ENCODE measurements at regions not wholly inside any gene's neighbourhood (a gene's known extent, or its start where the extent isn't known, plus 50 kb on each side); places are given as distances from the start of the nearest gene placed in this dataset.

GRCh38 chr2:216294305-216294704 is 78.0 kb downstream of the MARCHF4 start:
- H3K9ac ChIP-seq (ENCODE audit: low read length): no peak overlapping the region
- peaks cover 25% of the 10 kb centered on the region for H3K4me1 Mint-ChIP-seq (ENCODE audit: low read depth, unreplicated experiment)
- H3K27ac ChIP-seq (ENCODE audit: low read depth, low read length): no peak overlapping the region
- no peaks in the 10 kb centered on the region for H4K20me1 ChIP-seq (ENCODE audit: insufficient read depth, low read length)
- no peak overlapping the region for H3K4me2 ChIP-seq (ENCODE audit: low read length)
- H3K4me3 ChIP-seq (ENCODE audit: insufficient read depth, low read depth, low read length): no peak overlapping the region
- H3K4me3 Mint-ChIP-seq (ENCODE audit: unreplicated experiment): no peak overlapping the region
- H3K79me2 ChIP-seq (ENCODE audit: insufficient read depth, low read length): no peaks in the 10 kb centered on the region
- FAIRE-seq (no peak), DNase-seq (ENCODE audit: low read depth) (no peak)
- no peaks in the 10 kb centered on the region for H3K27me3 Mint-ChIP-seq (ENCODE audit: low read depth, unreplicated experiment)
- no peaks in the 10 kb centered on the region for H3K36me3 Mint-ChIP-seq (ENCODE audit: low read depth, unreplicated experiment)
- H3K9me3 ChIP-seq (ENCODE audit: insufficient read depth, low read depth, low read length): no peaks in the 10 kb centered on the region
- H3K36me3 ChIP-seq (ENCODE audit: insufficient read depth, low read length): no peaks in the 10 kb centered on the region
- no peak overlapping the region for H3K27ac Mint-ChIP-seq (ENCODE audit: unreplicated experiment)
- H3K4me1 ChIP-seq (ENCODE audit: insufficient read depth, low read length): peaks cover 10% of the 10 kb centered on the region
- no peaks in the 10 kb centered on the region for H3K9me3 Mint-ChIP-seq (ENCODE audit: unreplicated experiment)
- TF ChIP-seq EZH2 (IDR thresholded peaks at IDR 0.05; ENCODE audit: insufficient read depth, low read length): no peak
- TF ChIP-seq, protein P1, sequence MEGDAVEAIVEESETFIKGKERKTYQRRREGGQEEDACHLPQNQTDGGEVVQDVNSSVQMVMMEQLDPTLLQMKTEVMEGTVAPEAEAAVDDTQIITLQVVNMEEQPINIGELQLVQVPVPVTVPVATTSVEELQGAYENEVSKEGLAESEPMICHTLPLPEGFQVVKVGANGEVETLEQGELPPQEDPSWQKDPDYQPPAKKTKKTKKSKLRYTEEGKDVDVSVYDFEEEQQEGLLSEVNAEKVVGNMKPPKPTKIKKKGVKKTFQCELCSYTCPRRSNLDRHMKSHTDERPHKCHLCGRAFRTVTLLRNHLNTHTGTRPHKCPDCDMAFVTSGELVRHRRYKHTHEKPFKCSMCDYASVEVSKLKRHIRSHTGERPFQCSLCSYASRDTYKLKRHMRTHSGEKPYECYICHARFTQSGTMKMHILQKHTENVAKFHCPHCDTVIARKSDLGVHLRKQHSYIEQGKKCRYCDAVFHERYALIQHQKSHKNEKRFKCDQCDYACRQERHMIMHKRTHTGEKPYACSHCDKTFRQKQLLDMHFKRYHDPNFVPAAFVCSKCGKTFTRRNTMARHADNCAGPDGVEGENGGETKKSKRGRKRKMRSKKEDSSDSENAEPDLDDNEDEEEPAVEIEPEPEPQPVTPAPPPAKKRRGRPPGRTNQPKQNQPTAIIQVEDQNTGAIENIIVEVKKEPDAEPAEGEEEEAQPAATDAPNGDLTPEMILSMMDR (IDR thresholded peaks at IDR 0.05; ENCODE audit: insufficient read depth, low read depth, low read length): no peak
- no peaks in the 10 kb centered on the region for H3K27me3 ChIP-seq (ENCODE audit: insufficient read depth, low read length)
- no peak overlapping the region for H2AFZ ChIP-seq (ENCODE audit: low read depth, low read length)

DNA sequence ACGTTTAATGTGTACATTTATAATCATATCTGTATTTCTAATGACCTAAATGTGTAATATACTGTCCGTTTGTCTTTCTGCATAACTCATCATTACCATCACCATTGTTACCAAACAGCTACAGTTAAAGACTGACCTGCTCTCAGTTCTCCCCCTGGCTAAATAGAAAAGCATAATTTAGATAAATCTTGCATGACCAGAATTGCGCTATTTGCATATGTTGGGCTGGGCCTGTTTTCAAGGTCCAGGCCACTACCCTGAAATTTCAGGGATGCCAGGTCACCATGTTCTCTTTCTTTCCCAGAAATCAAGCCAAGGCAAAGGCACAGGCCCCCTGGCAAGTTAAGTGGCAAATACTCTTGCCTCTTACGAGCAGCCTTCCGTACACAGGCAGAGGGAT is 78.4 kb downstream of the MARCHF4 start:
- Histone ChIP-seq H3K27ac (ENCODE audit: low read depth, low read length) (no peak overlapping the region), H3K4me2 (ENCODE audit: low read length) (no peak overlapping the region), H3K36me3 (ENCODE audit: insufficient read depth, low read length) (no peaks in the 10 kb centered on the region), H3K9ac (ENCODE audit: low read length) (no peak overlapping the region), H4K20me1 (ENCODE audit: insufficient read depth, low read length) (no peaks in the 10 kb centered on the region), H3K27me3 (ENCODE audit: insufficient read depth, low read length) (no peaks in the 10 kb centered on the region), H3K9me3 (ENCODE audit: insufficient read depth, low read depth, low read length) (no peaks in the 10 kb centered on the region), H2AFZ (ENCODE audit: low read depth, low read length) (no peak overlapping the region), H3K4me1 (ENCODE audit: insufficient read depth, low read length) (peaks cover 6% of the 10 kb centered on the region), H3K4me3 (ENCODE audit: insufficient read depth, low read depth, low read length) (no peak overlapping the region), H3K79me2 (ENCODE audit: insufficient read depth, low read length) (no peaks in the 10 kb centered on the region)
- TF ChIP-seq, protein P1 (IDR thresholded peaks at IDR 0.05; ENCODE audit: insufficient read depth, low read depth, low read length): no peak
- no peak for TF ChIP-seq EZH2 (IDR thresholded peaks at IDR 0.05; ENCODE audit: insufficient read depth, low read length)
- H3K27me3 Mint-ChIP-seq (ENCODE audit: low read depth, unreplicated experiment): no peaks in the 10 kb centered on the region
- DNase-seq (ENCODE audit: low read depth) (no peak), FAIRE-seq (no peak)
- H3K9me3 Mint-ChIP-seq (ENCODE audit: unreplicated experiment): no peaks in the 10 kb centered on the region
- H3K27ac Mint-ChIP-seq (ENCODE audit: unreplicated experiment): no peak overlapping the region
- peaks cover 21% of the 10 kb centered on the region for H3K4me1 Mint-ChIP-seq (ENCODE audit: low read depth, unreplicated experiment)
- no peak overlapping the region for H3K4me3 Mint-ChIP-seq (ENCODE audit: unreplicated experiment)
- no peaks in the 10 kb centered on the region for H3K36me3 Mint-ChIP-seq (ENCODE audit: low read depth, unreplicated experiment)

- no peaks in the 10 kb centered on the region for H3K36me3 Mint-ChIP-seq (ENCODE audit: low read depth, unreplicated experiment)
- Histone ChIP-seq H3K27ac (ENCODE audit: low read depth, low read length) (no peak overlapping the region), H4K20me1 (ENCODE audit: insufficient read depth, low read length) (no peaks in the 10 kb centered on the region), H3K4me1 (ENCODE audit: insufficient read depth, low read length) (no peaks in the 10 kb centered on the region), H3K79me2 (ENCODE audit: insufficient read depth, low read length) (no peaks in the 10 kb centered on the region), H3K4me2 (ENCODE audit: low read length) (no peak overlapping the region), H3K27me3 (ENCODE audit: insufficient read depth, low read length) (no peaks in the 10 kb centered on the region), H2AFZ (ENCODE audit: low read depth, low read length) (no peak overlapping the region), H3K36me3 (ENCODE audit: insufficient read depth, low read length) (no peaks in the 10 kb centered on the region), H3K4me3 (ENCODE audit: insufficient read depth, low read depth, low read length) (no peak overlapping the region), H3K9me3 (ENCODE audit: insufficient read depth, low read depth, low read length) (no peaks in the 10 kb centered on the region), H3K9ac (ENCODE audit: low read length) (no peak overlapping the region)
- H3K9me3 Mint-ChIP-seq (ENCODE audit: unreplicated experiment): no peaks in the 10 kb centered on the region
- FAIRE-seq (no peak), DNase-seq (ENCODE audit: low read depth) (no peak)
- TF ChIP-seq, protein P1 (IDR thresholded peaks at IDR 0.05; ENCODE audit: insufficient read depth, low read depth, low read length): no peak
- no peaks in the 10 kb centered on the region for H3K27me3 Mint-ChIP-seq (ENCODE audit: low read depth, unreplicated experiment)
- no peak overlapping the region for H3K27ac Mint-ChIP-seq (ENCODE audit: unreplicated experiment)
- no peak overlapping the region for H3K4me3 Mint-ChIP-seq (ENCODE audit: unreplicated experiment)
- H3K4me1 Mint-ChIP-seq (ENCODE audit: low read depth, unreplicated experiment): peaks cover 18% of the 10 kb centered on the region
Measured at GRCh38 chr2:216292886-216293301, 79.4 kb downstream of the MARCHF4 start.
